Hematopoietic multipotent progenitor cell treated with erythropoietin and hydrocortisone succinate and interleukin-3 and kit ligand, for 6 days (in vitro differentiated cells): ENCODE measurements at regions not wholly inside any gene's neighbourhood (a gene's known extent, or its start where the extent isn't known, plus 50 kb on each side); places are given as distances from the start of the nearest gene placed in this dataset.

Experiments
- DNase-seq: peaks from one replicate; pipeline ENCODE4 v3.0.0-alpha.2; 2015

- DNase-seq = no peak
Measured at GRCh38 chr16:6644916-6645315, 687.7 kb upstream of the RBFOX1 start.

DNA sequence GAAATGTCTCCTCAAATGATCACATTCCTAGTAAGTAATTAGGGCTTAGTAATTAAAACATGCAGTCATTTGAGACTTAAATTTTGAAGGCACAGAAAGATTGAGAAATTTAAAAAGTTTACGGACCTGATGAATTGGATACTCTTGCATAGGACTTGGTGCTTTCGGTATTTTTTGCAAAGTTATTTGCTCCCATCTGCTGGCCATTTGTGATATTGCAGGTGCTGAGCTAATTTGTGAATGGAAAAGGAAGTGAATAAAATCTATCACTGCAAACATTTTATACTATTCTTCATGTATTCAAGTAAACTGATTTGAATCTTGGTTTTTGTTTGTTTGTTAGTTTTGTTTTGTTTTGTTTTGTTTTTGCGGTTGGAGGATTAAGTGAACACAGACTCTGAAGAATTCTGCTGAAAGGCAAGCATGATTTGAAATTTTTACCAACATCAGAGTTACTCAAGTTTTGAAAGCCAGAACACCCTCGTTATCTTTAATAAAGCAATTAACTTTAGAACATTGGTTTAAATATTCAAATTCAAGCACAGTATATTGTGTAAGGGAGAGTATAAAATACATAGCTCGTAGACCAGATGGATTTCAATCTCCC, 689.5 kb upstream of the RBFOX1 start:
- peak; percentile 56 for DNase-seq

DNA sequence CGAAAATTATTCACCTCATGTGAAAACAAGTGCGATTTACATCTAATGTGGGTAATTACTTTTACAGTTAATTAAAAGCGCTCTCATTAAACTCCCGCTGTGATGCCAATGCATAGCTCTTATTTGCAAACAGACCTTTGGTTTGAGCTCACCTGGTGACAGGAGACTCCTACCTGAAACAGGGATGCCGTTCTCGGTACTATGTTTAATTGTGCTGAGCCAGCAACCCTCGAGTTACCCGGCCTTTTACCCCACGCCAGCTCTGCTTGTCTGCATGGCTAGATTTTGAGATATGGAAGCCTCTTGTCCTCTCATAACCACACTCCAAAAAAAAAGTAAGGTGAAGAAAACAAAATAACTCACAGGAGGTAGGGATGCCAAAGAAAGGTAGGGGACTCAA, 690.4 kb upstream of the RBFOX1 start:
- DNase-seq = no peak

DNA sequence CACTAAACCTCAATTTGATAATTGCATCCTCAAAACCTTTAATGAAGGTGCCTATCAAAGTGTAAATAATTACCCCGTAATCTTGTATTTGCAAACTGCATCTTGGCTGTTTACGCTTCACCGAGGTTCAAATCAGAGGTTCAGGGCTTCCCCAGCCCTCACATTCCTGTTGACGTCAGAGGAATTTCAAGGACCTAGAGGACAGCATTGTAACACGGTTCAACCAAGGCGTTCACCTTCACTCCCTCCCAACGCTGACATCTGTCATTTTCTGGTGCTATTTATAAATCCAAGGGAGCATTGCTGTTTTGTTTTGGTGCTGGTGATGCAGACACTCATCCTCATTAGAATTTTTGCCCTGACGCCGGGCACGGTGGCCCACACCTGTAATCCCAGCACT, 691.6 kb upstream of the RBFOX1 start:
- no peak for DNase-seq

DNA sequence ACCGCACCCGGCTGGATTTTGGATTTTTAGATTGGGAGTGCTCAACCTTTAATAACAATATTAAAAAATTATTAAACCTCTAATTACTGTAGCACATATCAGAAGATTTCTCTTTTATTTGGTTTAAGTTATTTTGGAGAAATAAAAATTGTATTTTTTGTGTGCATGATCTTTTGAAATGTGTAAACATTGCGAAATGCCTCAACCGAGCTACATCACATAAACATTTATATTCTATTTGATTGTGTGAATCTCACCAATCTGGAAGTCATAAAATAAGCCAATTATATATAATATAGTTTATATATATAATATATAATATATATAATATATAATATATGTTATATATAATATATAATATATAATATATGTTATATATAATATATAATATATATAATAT, 696.2 kb upstream of the RBFOX1 start:
- DNase-seq = no peak

- no peak for DNase-seq
Measured at GRCh38 chr16:6634151-6634550, 698.5 kb upstream of the RBFOX1 start.

- no peak for DNase-seq
Measured at GRCh38 chr16:6633456-6633855, 699.2 kb upstream of the RBFOX1 start.

GRCh38 chr16:6629110-6629509, 703.5 kb upstream of the RBFOX1 start:
- DNase-seq = no peak

DNA sequence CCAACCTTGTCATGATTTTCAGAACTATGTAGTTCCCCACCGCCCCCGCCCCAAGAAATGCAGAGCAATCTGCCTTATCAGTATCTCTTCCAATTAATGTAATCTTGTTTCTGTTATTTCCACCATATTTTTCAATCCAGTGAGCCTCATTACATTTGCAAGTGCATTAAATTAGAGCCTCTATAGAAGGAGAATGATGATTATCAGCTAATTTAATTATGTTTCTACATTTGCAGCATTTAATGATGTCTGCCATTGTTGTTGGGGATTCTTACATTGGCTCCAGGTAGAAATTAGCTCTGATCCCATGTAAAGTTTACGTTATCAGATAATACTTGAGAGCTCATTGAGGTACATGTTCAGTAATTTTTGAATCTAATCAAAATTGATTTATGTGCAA, 707.0 kb upstream of the RBFOX1 start:
- DNase-seq = no peak

- no peak for DNase-seq
Measured at GRCh38 chr16:6618874-6619273, 713.8 kb upstream of the RBFOX1 start.

GRCh38 chr16:6616746-6617145, 715.9 kb upstream of the RBFOX1 start:
- no peak for DNase-seq

DNA sequence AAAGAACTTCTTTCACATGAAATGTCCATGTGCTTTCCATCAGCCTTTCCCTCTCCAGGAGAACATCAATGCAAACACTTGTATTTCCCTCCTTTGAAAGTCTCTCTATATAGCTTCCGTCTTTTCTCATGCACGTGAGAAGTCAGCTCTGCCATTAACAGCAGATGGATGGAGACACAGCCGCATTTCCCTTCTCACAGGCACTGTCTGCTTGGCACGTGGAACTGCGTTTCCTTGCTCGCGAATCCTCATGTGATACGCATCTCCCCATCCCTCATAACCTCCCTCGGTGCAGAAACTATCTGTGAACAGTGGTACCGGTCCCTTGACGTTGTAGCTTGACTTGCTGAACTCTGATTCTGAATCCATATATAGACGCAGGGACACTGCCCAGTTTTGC, 717.0 kb upstream of the RBFOX1 start:
- no peak for DNase-seq

- no peak for DNase-seq
Measured at GRCh38 chr16:6611535-6611934, 721.1 kb upstream of the RBFOX1 start.

GRCh38 chr16:6605490-6605889, 727.2 kb upstream of the RBFOX1 start:
- no peak for DNase-seq

GRCh38 chr16:6603780-6604325, 728.8 kb upstream of the RBFOX1 start:
- no peak for DNase-seq

- DNase-seq = no peak
Measured at GRCh38 chr16:6602405-6602804, 730.2 kb upstream of the RBFOX1 start.

DNA sequence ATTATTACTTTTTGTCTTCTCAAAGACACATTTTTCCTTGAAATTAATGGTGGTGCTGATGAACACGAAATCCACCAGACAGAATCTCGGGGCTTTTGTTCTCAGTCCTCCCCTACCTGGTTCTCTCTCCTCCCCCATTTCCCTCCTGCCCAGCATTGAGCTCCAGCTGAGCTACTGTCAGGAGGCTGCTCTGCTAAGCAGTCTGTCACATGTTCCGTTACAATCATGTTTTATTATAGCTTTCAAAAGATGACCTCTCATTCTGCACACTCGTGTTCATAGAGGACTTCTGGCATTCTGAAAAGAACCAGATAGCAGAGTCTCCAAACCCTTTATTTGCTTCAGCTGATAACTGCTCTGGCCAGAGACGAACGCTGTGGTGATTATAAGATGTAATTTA, 732.5 kb upstream of the RBFOX1 start:
- DNase-seq = no peak

DNA sequence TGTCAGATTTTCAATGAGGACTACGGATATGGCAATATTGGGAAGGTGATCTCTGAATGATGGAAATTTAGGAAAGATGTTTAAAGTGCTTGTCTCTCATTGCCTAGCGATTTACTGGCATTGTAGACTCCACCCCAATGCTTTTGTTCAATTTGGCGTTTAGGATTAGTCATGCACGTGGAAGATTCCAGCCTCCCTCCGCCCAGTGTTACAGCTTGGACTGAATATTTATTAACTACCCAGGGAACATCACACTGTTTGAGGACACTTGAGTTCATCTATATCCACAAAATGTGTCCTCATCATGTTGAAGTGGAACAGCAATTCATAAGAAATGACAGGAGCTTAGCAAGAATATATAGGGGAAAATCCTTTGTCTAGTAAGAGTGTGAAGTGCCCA, 738.8 kb upstream of the RBFOX1 start:
- DNase-seq = no peak

- no peak for DNase-seq
Measured at GRCh38 chr16:6576606-6577005, 756.0 kb upstream of the RBFOX1 start.

- DNase-seq = no peak
Measured at GRCh38 chr16:6576113-6576512, 756.5 kb upstream of the RBFOX1 start.

DNA sequence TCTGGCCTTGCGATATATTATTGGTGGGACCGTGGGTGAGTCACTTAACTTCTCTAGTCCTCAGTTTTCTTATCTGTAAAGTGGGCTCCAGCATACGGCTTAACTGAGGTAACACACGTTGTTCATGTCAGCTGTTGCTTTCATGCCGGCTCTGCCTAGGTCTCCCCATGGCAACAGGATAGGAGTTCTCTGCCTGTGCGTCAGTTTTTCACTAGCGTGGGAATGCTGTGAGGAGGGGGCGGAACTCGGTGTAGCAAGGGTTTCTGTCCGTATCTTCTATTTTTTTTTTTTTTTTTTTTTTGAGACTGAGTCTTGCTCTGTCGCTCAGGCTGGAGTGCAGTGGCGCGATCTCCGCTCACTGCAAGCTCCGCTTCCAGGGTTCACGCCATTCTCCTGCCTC, 758.5 kb upstream of the RBFOX1 start:
- DNase-seq = no peak

DNA sequence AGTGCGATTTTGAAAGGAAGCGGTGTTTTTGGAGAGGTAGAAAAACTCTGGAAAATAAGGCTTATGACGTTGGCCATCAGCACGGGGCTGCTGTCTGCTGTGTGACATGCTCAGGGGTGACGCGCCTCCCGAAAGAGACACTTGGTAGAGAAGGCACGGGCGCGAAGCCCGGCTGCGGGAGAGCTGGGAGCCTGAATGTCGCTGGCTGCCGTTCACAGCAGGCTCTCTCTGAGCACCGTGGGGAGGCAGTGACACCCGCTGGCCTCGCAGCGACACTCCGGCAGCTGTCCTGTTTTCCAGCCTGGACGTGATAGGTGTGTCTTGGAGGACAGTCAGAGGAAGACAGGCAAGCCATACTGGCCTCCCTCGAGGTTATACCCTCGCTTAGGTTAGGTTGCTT, 759.1 kb upstream of the RBFOX1 start:
- no peak for DNase-seq

DNA sequence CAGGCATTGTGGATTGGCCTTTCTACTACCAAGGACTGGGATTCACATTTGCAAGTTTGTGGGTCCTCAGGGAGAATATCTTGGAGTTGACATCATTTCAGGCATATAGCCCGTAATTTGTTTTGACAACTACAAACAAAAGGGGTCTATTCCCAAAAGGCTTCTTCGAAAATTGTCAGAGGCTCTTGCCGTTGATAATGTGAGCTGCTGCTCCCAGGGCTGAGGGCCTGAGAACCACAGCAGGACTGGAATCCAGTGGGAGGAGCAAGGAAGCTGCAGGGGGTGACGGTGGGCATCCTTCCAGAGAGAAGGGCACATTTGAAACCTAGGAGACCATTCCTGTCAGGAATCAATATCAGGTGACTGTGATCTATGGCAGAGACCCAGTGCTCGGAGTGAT, 761.6 kb upstream of the RBFOX1 start:
- no peak for DNase-seq

- no peak for DNase-seq
Measured at GRCh38 chr16:6570530-6570929, 762.1 kb upstream of the RBFOX1 start.

GRCh38 chr16:6562986-6563385, 769.7 kb upstream of the RBFOX1 start:
- DNase-seq = no peak
